GM12891 (cell line): ENCODE measurements at regions not wholly inside any gene's neighbourhood (a gene's known extent, or its start where the extent isn't known, plus 50 kb on each side); places are given as distances from the start of the nearest gene placed in this dataset.

Source experiments
- POLR2A ChIP-seq: IDR thresholded peaks from 2 replicates; pipeline ENCODE4 v1.6.1; 2011; ENCODE audit warnings: low read depth, low read length, control low read depth
- SPI1 ChIP-seq: IDR thresholded peaks from 2 replicates; pipeline ENCODE4 v1.6.1; 2011; ENCODE audit warnings: low read depth, low read length, control low read depth

- TF ChIP-seq SPI1 (no peak), POLR2A (no peak)
Measured at GRCh38 chr18:73838107-73838506, 309.5 kb downstream of the FBXO15 start.
